Lung (tissue), 11 donors: ENCODE measurements at regions not wholly inside any gene's neighbourhood (a gene's known extent, or its start where the extent isn't known, plus 50 kb on each side); places are given as distances from the start of the nearest gene placed in this dataset.

Experiments used
- ATAC-seq: fragments of 200-7000 bp; cut with Tn5 transposase; one replicate; pipeline ENCODE4 v1.9.1; 2020; ENCODE audit warnings: moderate number of reproducible peaks; ENCODE audit not compliant: insufficient read depth, low FRiP score
- DNase-seq, 3 donors: peaks; one replicate each; pipeline ENCODE4 v3.0.0-alpha.2; 2013 to 2017
- H3K27ac ChIP-seq, 2 donors: one replicate each; pipeline ENCODE4 v1.5.1; 2013; ENCODE audit warnings: mild to moderate bottlenecking in 2 of 2, moderate library complexity in 2 of 2, control low read depth in 1 of 2, inconsistent platforms in 1 of 2, low read depth in 1 of 2, low read length in 1 of 2
- H3K27me3 ChIP-seq, 3 donors: one replicate each; pipeline ENCODE4 v1.5.1; 2013; ENCODE audit warnings: low read length in 2 of 3; ENCODE audit not compliant: control insufficient read depth in 3 of 3, insufficient read depth in 3 of 3
- H3K36me3 ChIP-seq, 4 donors: one replicate each; pipeline ENCODE4 v1.5.1; 2013; ENCODE audit warnings: low read length in 4 of 4, mild to moderate bottlenecking in 1 of 4, moderate library complexity in 1 of 4; ENCODE audit not compliant: control insufficient read depth in 4 of 4, insufficient read depth in 4 of 4
- H3K4me1 ChIP-seq, 5 donors: one replicate each; pipeline ENCODE4 v1.5.1; 2013; ENCODE audit warnings: low read length in 5 of 5, mild to moderate bottlenecking in 2 of 5, moderate library complexity in 1 of 5; ENCODE audit not compliant: control insufficient read depth in 5 of 5, insufficient read depth in 5 of 5
- H3K4me3 ChIP-seq: one replicate; pipeline ENCODE4 v1.5.1; 2013; ENCODE audit warnings: mild to moderate bottlenecking, control low read depth, moderate library complexity
- H3K9ac ChIP-seq, 2 donors: one replicate each; pipeline ENCODE4 v1.5.1; 2013; ENCODE audit warnings: low read length in 2 of 2, control low read depth in 1 of 2; ENCODE audit not compliant: insufficient read depth in 1 of 2
- H3K9me3 ChIP-seq, 4 donors: one replicate each; pipeline ENCODE4 v1.5.1; 2013; ENCODE audit warnings: low read length in 3 of 4, mild to moderate bottlenecking in 1 of 4, moderate library complexity in 1 of 4; ENCODE audit not compliant: control insufficient read depth in 4 of 4, insufficient read depth in 3 of 4
- WGBS, 2 donors: extraction: QIAGEN DNeasy Blood & Tissue Kit; methylation state at CpG; one replicate each; pipeline ENCODE4 v1.1.7; 2013; 5-methylcytosine and 5-hydroxymethylcytosine counted together
- TF ChIP-seq, protein P1 (sequence below): IDR thresholded peaks from 2 replicates; pipeline ENCODE4 v1.5.1; 2012; ENCODE audit warnings: mild to moderate bottlenecking; ENCODE audit errors: control extremely low read depth, extremely low read depth
- donor health status: control.
- donor health status: control.
- donor health status: Bipolar disorder and iron deficiency.
- donor health status: healthy.
- donor health status: DM: yes; HTN: yes; CAD: no.

GRCh38 chr12:20210621-20211215, 157.6 kb upstream of the PDE3A start:
- TF ChIP-seq, protein P1, sequence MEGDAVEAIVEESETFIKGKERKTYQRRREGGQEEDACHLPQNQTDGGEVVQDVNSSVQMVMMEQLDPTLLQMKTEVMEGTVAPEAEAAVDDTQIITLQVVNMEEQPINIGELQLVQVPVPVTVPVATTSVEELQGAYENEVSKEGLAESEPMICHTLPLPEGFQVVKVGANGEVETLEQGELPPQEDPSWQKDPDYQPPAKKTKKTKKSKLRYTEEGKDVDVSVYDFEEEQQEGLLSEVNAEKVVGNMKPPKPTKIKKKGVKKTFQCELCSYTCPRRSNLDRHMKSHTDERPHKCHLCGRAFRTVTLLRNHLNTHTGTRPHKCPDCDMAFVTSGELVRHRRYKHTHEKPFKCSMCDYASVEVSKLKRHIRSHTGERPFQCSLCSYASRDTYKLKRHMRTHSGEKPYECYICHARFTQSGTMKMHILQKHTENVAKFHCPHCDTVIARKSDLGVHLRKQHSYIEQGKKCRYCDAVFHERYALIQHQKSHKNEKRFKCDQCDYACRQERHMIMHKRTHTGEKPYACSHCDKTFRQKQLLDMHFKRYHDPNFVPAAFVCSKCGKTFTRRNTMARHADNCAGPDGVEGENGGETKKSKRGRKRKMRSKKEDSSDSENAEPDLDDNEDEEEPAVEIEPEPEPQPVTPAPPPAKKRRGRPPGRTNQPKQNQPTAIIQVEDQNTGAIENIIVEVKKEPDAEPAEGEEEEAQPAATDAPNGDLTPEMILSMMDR: no peak
- H3K9ac ChIP-seq: no peak overlapping the region
- H3K4me3 ChIP-seq: no peak overlapping the region
- no peak overlapping the region for H3K27ac ChIP-seq
- no peaks in the 10 kb centered on the region for H3K9me3 ChIP-seq
- ATAC-seq (no peak), DNase-seq (no peak)
- peaks cover 0 to 22% (median 12%) of the 10 kb centered on the region in 5 donors for H3K4me1 ChIP-seq
- 32 to 63% methylated on average over 2 of the region's 2 CpGs for WGBS, 2 donors
- no peaks in the 10 kb centered on the region for H3K36me3 ChIP-seq
- H3K27me3 ChIP-seq: no peaks in the 10 kb centered on the region

DNA sequence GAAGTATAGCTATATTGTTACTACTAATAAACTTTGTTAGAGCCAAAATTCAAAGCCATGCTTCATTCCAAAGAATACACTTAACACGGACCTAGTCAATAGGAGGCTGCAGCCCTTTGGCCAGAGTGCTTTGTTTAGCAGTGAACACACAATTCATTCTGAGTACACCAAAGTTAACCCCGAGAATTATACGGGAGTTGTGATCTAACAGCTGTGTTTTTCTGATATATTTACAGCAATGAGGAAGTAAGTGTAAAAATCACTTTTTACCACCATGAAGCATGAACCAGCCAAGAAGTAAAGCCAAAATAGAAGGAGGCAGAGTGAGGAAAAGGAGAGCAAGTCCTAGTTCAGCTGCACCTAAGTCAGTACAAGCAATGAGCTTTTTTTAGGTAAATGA, 156.8 kb upstream of the PDE3A start:
- WGBS, 2 donors: 21 to 28% methylated on average over 3 of the region's 3 CpGs
- H3K4me3 ChIP-seq: no peak overlapping the region

DNA sequence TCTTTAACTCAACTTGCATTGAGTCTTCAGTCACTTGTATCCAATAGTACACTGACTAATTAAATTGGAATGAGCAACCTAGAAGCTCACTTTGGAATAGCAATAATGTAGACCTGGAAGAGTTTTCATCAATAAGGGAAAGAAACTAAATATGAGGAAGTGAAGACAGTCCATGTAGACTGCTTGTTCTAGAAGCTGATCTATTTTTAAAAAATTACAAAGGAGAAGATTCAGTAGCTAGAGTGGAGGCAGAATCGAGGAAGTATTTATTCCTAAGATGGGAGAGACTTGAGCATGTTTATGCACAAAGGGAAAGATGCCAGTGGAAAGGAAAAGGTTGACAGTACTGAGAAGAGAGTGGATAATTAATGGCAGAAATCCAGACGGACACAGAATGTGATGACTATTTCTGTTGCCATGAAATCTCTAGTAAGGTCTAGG, 156.3 kb upstream of the PDE3A start:
- H3K36me3 ChIP-seq: no peaks in the 10 kb centered on the region
- H3K4me3 ChIP-seq: no peak overlapping the region
- H3K9me3 ChIP-seq: no peaks in the 10 kb centered on the region
- H3K27me3 ChIP-seq: no peaks in the 10 kb centered on the region
- peak overlapping the region in 1 of 2 donors; percentile 85 for H3K27ac ChIP-seq
- TF ChIP-seq, protein P1: no peak
- peaks cover 0 to 22% (median 12%) of the 10 kb centered on the region in 5 donors for H3K4me1 ChIP-seq
- H3K9ac ChIP-seq: no peak overlapping the region
- 26 to 38% methylated on average over 2 of the region's 2 CpGs for WGBS, 2 donors
- ATAC-seq (no peak), DNase-seq (peak in 2 of 3 donors; percentile 36 to 57)

More for the DNA sequence above, 156.8 kb upstream of the PDE3A start:
- TF ChIP-seq, protein P1: no peak
- ATAC-seq: no peak
- DNase-seq: peak in 1 of 3 donors; percentile 18
- Histone ChIP-seq H3K9me3 (no peaks in the 10 kb centered on the region), H3K4me1 (peaks cover 0 to 22% (median 12%) of the 10 kb centered on the region in 5 donors), H3K9ac (peak overlapping the region in 1 of 2 donors; percentile 4), H3K36me3 (no peaks in the 10 kb centered on the region), H3K27me3 (no peaks in the 10 kb centered on the region), H3K27ac (peak overlapping the region in 1 of 2 donors; percentile 85)
